GM10248 (cell line): ENCODE measurements at regions not wholly inside any gene's neighbourhood (a gene's known extent, or its start where the extent isn't known, plus 50 kb on each side); places are given as distances from the start of the nearest gene placed in this dataset.

ENCODE experiments used
- CTCF ChIA-PET: fragments of 300-600 bp; sonication (Branson Sonifier 250); formaldehyde crosslinking; extraction: SDS; loops from one replicate; lab custom pipeline; 2021; ENCODE audit warnings: antibody characterized with exemption; lab: Yijun Ruan, JAX
- POLR2A ChIA-PET: fragments of 350-650 bp; sonication (Branson Sonifier 250); formaldehyde crosslinking; extraction: SDS; loops from one replicate; lab custom pipeline; 2020; ENCODE audit warnings: antibody characterized with exemption; lab: Yijun Ruan, JAX
- DNase-seq: peaks from one replicate; pipeline ENCODE4 v3.0.0; 2012; ENCODE audit errors: extremely low spot score
- TF ChIP-seq, protein P1 (sequence below): IDR thresholded peaks from 2 replicates; pipeline ENCODE4 v1.5.1; 2012; ENCODE audit warnings: mild to moderate bottlenecking, low read depth; ENCODE audit errors: extremely low read depth, missing control alignments, control extremely low read depth

DNA sequence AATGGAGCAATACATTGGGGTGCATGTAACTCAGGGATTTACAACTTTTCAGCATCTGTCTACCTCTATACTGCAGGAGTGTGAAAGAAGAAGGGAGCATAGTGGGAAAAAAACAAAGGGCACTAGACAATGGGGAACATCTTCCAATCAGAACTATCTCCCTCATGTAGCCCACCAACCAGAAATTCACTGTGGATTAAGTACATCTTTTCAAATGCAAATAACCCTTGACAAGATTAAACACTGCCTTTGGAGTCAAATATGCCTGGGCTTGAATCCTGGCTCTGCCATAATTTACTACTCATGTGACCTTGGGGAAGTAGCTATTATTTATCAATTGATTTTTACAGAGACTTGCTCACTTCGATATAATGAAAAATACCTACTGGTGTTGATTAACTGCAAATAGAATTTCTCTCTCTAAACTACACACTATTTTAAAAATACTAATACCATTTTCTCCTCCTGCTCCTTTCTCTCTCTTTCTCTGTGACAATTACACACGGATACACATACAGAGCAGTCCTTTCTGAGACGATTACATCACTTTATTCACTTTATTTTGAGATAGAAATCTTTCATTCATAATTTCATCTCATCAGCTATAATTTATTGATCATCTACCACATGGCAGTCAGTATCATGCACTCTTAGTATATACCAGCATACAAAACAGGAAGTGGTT, 783.7 kb downstream of the FRK start:
- no peak for DNase-seq
- ChIA-PET POLR2A (no interaction called here), CTCF (interaction anchor here (1.4 kb wide), 1 partner anchor 9 kb away, joined by 3 read pairs; no protein-coding TSS in a partner anchor)
- TF ChIP-seq, protein P1, sequence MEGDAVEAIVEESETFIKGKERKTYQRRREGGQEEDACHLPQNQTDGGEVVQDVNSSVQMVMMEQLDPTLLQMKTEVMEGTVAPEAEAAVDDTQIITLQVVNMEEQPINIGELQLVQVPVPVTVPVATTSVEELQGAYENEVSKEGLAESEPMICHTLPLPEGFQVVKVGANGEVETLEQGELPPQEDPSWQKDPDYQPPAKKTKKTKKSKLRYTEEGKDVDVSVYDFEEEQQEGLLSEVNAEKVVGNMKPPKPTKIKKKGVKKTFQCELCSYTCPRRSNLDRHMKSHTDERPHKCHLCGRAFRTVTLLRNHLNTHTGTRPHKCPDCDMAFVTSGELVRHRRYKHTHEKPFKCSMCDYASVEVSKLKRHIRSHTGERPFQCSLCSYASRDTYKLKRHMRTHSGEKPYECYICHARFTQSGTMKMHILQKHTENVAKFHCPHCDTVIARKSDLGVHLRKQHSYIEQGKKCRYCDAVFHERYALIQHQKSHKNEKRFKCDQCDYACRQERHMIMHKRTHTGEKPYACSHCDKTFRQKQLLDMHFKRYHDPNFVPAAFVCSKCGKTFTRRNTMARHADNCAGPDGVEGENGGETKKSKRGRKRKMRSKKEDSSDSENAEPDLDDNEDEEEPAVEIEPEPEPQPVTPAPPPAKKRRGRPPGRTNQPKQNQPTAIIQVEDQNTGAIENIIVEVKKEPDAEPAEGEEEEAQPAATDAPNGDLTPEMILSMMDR = no peak

GRCh38 chr6:115272311-115272710, 788.4 kb downstream of the FRK start:
- TF ChIP-seq, protein P1 = no peak
- ChIA-PET CTCF (interaction anchor here (1.7 kb wide), 1 partner anchor 8 kb away, joined by 4 read pairs; no protein-coding TSS in a partner anchor), POLR2A (no interaction called here)
- DNase-seq = no peak

DNA sequence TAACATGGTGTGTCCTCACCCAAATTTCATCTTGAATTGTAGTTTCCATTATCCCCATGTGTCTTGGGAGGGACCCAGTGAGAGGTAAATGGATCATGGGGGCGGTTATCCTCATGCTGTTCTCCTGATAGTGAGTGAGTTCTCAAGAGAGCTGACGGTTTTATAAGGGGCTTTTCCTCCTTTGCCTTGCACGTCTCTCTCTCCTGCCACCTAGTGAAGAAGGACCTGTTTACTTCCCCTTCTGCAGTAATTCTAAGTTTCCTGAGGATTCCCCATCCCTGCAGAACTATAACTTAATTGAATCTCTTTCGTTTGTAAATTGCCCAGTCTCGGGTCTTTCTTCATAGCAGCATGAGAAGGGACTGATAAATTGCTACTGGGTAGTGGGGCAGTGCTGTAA, 789.3 kb downstream of the FRK start:
- ChIA-PET POLR2A (no interaction called here), CTCF (no interaction called here)
- TF ChIP-seq, protein P1 = no peak
- DNase-seq = no peak

DNA sequence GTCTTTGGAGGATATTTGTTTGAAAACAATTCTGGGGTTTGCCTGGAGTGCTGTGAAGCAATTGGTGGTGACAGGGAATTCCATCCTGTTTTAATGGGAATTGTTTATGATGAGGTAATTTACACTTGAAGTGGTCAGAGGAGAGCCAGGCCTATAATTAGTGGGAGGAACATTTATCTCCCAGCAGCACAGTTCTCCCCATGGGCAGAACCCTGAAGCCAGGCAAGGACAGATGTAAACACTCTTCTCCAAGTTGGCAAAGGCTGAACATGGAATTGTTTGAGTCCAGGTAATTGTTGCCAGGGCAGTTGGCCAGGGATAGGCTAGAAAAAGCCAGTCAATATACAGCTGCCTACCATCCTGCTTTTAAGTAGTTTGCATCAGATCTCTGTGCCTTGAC, 789.7 kb downstream of the FRK start:
- TF ChIP-seq, protein P1 = no peak
- ChIA-PET POLR2A (no interaction called here), CTCF (no interaction called here)
- no peak for DNase-seq

GRCh38 chr6:115241373-115241772, 819.3 kb downstream of the FRK start:
- ChIA-PET POLR2A (no interaction called here), CTCF (interaction anchor here (1.2 kb wide), 1 partner anchor 10 kb away, joined by 3 read pairs; no protein-coding TSS in a partner anchor)
- no peak for DNase-seq
- TF ChIP-seq, protein P1 = no peak

DNA sequence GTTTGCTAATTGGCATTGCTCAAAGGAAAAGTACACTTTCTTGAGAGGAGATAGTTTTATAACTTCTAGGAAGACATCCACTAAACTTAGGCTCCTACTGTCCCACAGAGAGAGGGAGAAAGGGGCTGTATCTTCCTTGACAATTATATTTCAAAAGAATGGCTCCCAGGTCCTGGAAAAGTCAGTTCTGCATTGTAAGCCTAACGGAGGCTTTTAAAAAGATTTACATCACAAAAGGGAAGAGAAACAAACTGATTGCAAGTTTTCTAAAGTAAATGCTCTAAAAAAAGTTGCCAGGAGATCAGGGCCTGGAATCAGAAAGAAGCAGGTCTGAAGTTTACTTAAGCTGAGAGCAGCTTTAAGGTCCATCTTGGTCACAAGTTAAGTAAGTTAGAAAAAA, 839.5 kb downstream of the FRK start:
- ChIA-PET POLR2A (no interaction called here), CTCF (interaction anchor here (0.8 kb wide), 1 partner anchor 8 kb away, joined by 3 read pairs; no protein-coding TSS in a partner anchor)
- TF ChIP-seq, protein P1 = no peak
- DNase-seq = no peak
